DND-41 (cell line): ENCODE measurements at regions not wholly inside any gene's neighbourhood (a gene's known extent, or its start where the extent isn't known, plus 50 kb on each side); places are given as distances from the start of the nearest gene placed in this dataset.

Experiments used
- ATAC-seq: fragments of 200-7000 bp; cut with Tn5 transposase; 3 replicates; pipeline ENCODE4 v1.9.1; 2021; ENCODE audit warnings: low read depth; ENCODE audit not compliant: insufficient read depth
- DNase-seq: peaks from one replicate; pipeline ENCODE4 v3.0.0-alpha.2; 2020
- H2AFZ ChIP-seq: 2 replicates; pipeline ENCODE4 v1.6.0; 2012; ENCODE audit warnings: low read depth, low read length
- H3K27ac ChIP-seq: 2 replicates; pipeline ENCODE4 v1.5.1; 2012; ENCODE audit warnings: low read length, inconsistent platforms
- H3K27me3 ChIP-seq: fragments of 200-600 bp; sonication (generic); 2 replicates; pipeline ENCODE4 v1.6.0; 2012; ENCODE audit warnings: low read length, mild to moderate bottlenecking, inconsistent platforms; ENCODE audit not compliant: insufficient read depth, poor library complexity
- H3K36me3 ChIP-seq: 2 replicates; pipeline ENCODE4 v1.5.1; 2012; ENCODE audit warnings: low read length, inconsistent platforms; ENCODE audit not compliant: insufficient read depth
- H3K4me1 ChIP-seq: 2 replicates; pipeline ENCODE4 v1.5.1; 2012; ENCODE audit warnings: mild to moderate bottlenecking, low read length; ENCODE audit not compliant: insufficient read depth
- H3K4me2 ChIP-seq: 2 replicates; pipeline ENCODE4 v1.6.0; 2012; ENCODE audit warnings: mild to moderate bottlenecking, moderate library complexity, low read length, inconsistent platforms; ENCODE audit not compliant: insufficient read depth
- H3K4me3 ChIP-seq, 2 experiments: fragments of 200-600 bp in 1 of 2; shearing (Covaris generic) in 1 of 2; 2 replicates each; pipeline ENCODE4 v1.5.1; 2012 to 2016; ENCODE audit warnings: inconsistent platforms in 2 of 2, low read length in 2 of 2, mild to moderate bottlenecking in 2 of 2, low read depth in 1 of 2, moderate library complexity in 1 of 2
- H3K79me2 ChIP-seq: 2 replicates; pipeline ENCODE4 v1.6.0; 2012; ENCODE audit warnings: low read length, inconsistent platforms; ENCODE audit not compliant: insufficient read depth
- H3K9ac ChIP-seq: 2 replicates; pipeline ENCODE4 v1.6.0; 2012; ENCODE audit warnings: low read depth, mild to moderate bottlenecking, inconsistent platforms, low read length, moderate library complexity
- H3K9me3 ChIP-seq: 2 replicates; pipeline ENCODE4 v1.5.1; 2012; ENCODE audit warnings: low read length, moderate library complexity, mild to moderate bottlenecking, inconsistent platforms; ENCODE audit not compliant: insufficient read depth, severe bottlenecking
- H4K20me1 ChIP-seq: 2 replicates; pipeline ENCODE4 v1.6.0; 2012; ENCODE audit warnings: low read length; ENCODE audit not compliant: insufficient read depth
- CTCF ChIP-seq: IDR thresholded peaks from 2 replicates; pipeline ENCODE4 v1.5.1; 2012; ENCODE audit warnings: borderline replicate concordance, low read length, moderate library complexity, mild to moderate bottlenecking; ENCODE audit not compliant: poor library complexity, severe bottlenecking; ENCODE audit errors: extremely low read depth
- EZH2 ChIP-seq: IDR thresholded peaks from 3 replicates; pipeline ENCODE4 v1.6.1; 2012; ENCODE audit warnings: borderline replicate concordance, low read depth, mild to moderate bottlenecking, moderate library complexity, low read length, inconsistent platforms; ENCODE audit not compliant: severe bottlenecking

- Histone ChIP-seq H3K4me2 (no peak overlapping the region), H3K9ac (no peak overlapping the region), H2AFZ (no peak overlapping the region), H3K4me1 (no peaks in the 10 kb centered on the region), H3K27ac (no peak overlapping the region), H3K9me3 (no peaks in the 10 kb centered on the region), H3K36me3 (no peaks in the 10 kb centered on the region), H3K4me3 (no peak overlapping the region), H3K27me3 (peaks cover 3% of the 10 kb centered on the region), H3K79me2 (no peaks in the 10 kb centered on the region), H4K20me1 (no peaks in the 10 kb centered on the region; the same call in 1 of the 2 replicates)
- TF ChIP-seq EZH2 = no peak
- no peak for TF ChIP-seq CTCF
- no peak for ATAC-seq
- DNase-seq = no peak
Observed at GRCh38 chr4:3857269-3857926, 91.2 kb downstream of the ADRA2C start.

- Histone ChIP-seq H2AFZ (no peak overlapping the region), H3K4me2 (no peak overlapping the region), H4K20me1 (no peaks in the 10 kb centered on the region; the same call in 1 of the 2 replicates), H3K36me3 (no peaks in the 10 kb centered on the region), H3K27me3 (peaks cover 3% of the 10 kb centered on the region), H3K27ac (no peak overlapping the region), H3K4me3 (no peak overlapping the region), H3K9me3 (no peaks in the 10 kb centered on the region), H3K4me1 (no peaks in the 10 kb centered on the region), H3K9ac (no peak overlapping the region), H3K79me2 (no peaks in the 10 kb centered on the region)
- TF ChIP-seq CTCF (no peak), EZH2 (no peak)
- DNase-seq (no peak), ATAC-seq (no peak)
Observed at GRCh38 chr4:3858046-3858730, 92.0 kb downstream of the ADRA2C start.

GRCh38 chr4:3858765-3859388 is 92.7 kb downstream of the ADRA2C start:
- H3K27me3 ChIP-seq = peaks cover 3% of the 10 kb centered on the region
- no peak for ATAC-seq
- H3K4me2 ChIP-seq = no peak overlapping the region
- H3K79me2 ChIP-seq = no peaks in the 10 kb centered on the region
- TF ChIP-seq CTCF (no peak), EZH2 (no peak)
- no peak overlapping the region for H3K4me3 ChIP-seq
- no peaks in the 10 kb centered on the region; the same call in 1 of the 2 replicates for H4K20me1 ChIP-seq
- no peaks in the 10 kb centered on the region for H3K36me3 ChIP-seq
- no peaks in the 10 kb centered on the region for H3K4me1 ChIP-seq
- no peak overlapping the region for H3K9ac ChIP-seq
- H2AFZ ChIP-seq = no peak overlapping the region
- no peak overlapping the region for H3K27ac ChIP-seq
- DNase-seq = no peak
- H3K9me3 ChIP-seq = no peaks in the 10 kb centered on the region
